HG03097 (cell line): ENCODE measurements at regions not wholly inside any gene's neighbourhood (a gene's known extent, or its start where the extent isn't known, plus 50 kb on each side); places are given as distances from the start of the nearest gene placed in this dataset.
"Not testable (repeated sequence)": the region's sequence is repeated elsewhere in the genome, so short reads cannot be mapped to it uniquely, and the experiment has no call there.

Source experiments
- ATAC-seq: cut with Tn5 transposase; IDR thresholded peaks from one replicate; pipeline ENCODE4 v1.9.1; 2021; ENCODE audit not compliant: unreplicated experiment, low FRiP score

DNA sequence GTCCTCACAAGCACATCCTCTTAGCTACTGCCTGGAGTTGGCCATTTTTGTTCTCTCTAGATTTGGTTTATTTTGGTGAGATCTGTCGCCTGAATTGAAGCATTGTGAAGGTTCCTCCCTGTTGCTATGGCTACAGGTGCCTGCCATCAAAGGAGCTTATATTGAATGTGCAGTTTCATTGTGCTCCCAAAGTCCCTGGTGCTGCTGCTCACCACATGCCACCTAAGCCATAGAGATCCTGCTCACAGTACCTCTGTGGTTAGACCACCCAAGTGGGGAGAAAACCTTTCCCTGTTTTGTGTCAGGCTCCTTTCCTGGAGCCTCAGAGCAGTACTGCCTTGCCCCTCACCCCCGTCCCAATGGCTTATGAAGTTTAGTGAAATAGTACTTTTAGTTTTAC is 383.4 kb downstream of the TMEM38B start:
- ATAC-seq = no peak

DNA sequence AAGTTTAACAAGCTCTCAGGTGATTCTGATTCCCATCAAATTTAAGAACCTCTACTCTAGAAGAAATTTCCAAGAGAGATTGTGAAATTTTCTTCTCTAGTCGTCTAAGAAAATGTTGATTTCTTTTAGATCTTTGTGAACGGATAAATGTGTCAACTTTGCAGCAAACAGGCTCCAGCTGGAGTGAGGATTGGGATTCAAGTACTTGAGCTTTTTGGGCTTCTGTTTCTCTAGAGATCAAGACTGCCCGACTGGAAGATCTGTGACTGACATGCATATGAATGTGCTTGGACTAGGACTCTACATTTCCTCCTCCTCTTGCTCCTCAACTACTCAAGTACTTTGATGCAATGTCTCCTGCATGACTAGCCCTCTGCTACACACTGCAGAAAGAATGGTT is 388.3 kb downstream of the TMEM38B start:
- ATAC-seq = no peak

DNA sequence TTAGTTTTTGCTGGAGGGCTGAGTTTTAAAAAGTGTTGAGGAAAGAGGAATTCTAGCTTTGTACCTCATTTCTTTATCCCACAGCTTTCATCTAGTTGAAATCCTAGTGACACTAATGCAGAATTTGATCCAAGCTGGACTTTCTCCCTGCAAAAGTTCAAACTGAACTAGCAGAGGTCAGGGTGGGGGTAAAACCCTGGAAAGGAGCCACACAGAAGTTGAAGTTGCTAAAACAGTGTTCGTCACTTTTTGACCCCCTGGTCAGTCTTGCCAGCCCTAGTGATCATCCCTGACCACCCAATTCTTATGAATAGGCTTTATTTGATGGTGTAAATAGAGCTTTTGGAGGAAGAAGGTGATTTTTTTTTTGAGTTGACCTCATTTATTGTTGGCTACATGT is 390.4 kb downstream of the TMEM38B start:
- no peak for ATAC-seq

DNA sequence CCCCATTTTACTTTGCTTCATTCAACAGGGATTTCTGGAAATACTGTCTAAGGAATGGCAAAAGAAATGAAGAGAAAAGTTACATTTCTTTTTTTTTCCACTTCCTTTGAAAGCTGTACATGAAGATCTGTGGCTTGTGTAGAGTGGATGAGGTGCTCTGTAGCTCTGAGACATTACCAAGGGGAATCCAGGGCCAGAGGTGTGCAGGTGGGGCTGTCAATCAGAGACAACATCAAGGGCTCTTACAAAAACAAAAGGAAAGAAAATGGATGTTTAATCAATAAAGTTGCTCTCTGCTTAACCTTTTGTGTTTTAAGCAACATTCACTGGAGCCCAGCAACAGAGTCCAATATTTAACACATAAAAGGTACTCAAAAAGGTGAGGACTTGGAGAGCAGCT is 391.1 kb downstream of the TMEM38B start:
- ATAC-seq = no peak

DNA sequence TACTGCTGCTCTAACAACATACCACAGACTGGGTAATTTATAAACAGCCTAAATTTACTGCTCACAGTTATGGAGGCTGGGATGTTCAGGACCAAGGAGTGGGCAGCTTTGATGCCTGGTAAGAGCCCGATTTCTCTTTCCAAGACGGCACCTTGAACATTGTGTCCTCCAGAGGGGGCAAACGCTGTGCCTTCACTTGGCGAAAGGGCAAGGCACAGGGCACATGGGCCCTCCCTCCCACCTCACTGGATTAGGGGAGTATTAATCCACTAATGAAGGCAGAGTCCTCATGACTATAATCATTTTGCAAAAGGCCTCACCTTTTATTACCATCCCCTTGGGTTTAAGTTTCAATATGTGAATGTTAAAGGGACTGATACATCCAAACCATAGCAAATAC is 397.7 kb downstream of the TMEM38B start:
- ATAC-seq = no peak

DNA sequence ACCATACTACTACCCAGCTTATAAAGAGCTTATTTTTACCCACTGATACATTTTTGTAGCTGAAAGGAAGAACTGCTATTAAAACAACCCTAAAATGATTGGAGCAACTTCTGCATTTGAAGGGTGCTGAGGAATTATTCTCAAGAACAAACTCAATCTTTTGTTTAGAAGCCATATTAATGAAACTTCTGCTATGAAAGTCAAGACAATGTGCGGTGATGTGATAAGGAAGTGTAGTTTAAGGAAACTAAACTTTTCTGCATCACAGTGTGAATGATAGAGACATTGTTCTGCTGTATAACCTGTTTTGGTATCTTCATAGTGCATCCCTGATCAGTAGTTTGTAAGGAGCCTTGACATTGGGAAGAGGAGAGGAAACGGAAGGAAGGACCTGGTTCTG is 408.5 kb downstream of the TMEM38B start:
- no peak for ATAC-seq

DNA sequence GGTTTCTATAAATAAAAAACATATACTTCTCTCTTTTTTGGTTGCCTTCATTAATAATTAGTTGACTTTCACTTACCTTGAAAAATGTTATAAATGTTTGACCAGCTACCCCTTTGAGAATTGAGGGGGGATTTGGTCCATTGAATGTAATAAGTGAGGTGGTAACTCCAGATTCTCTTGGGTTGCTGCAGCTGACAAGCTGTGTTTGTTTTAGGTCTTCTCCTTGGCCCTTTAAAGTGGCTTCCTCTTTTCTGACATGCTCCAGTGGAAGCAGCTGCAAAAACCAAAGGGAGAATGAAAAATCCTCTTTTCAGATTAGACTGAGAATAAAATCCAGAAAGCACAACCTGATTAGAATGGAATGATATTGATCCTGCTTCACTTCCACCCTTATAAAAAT is 410.5 kb downstream of the TMEM38B start:
- ATAC-seq = no peak

DNA sequence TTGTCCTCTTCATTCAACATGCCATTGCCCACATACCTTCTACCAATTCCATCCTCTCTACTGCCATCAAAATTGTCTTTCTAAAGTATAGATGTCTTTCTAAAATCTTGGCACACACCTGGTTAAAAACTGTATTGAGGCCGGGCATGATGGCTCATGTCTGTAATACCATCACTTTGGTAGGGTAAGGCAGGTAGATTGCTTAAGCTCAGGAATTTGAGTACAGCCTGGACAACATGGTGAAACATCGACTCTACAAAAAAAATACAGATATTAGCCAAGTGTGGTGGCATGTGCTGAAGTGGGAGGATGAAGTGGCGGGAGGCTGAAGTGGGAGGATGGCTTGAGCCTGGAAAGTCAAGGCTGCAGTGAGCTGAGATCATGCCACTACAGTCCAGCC is 412.1 kb downstream of the TMEM38B start:
- ATAC-seq = no peak

DNA sequence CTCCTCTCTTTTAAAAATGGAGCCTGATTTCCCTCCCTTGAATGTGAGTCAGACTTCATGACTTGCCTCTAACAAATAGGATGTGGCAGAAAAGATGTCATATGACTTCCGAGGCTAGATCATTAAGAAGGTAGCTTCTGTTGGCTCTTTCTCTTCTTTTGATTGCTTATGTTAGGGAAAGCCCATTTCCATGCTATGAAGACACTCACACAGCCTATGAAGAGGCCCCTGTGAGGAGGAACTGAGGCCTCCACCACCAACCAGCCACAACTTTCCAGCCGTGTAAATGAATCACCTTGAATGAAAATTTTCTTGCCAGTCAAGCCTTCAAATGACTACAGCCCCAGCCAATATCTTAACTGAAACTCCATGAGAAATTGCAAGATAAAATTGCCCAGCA is 413.4 kb downstream of the TMEM38B start:
- ATAC-seq = no peak

DNA sequence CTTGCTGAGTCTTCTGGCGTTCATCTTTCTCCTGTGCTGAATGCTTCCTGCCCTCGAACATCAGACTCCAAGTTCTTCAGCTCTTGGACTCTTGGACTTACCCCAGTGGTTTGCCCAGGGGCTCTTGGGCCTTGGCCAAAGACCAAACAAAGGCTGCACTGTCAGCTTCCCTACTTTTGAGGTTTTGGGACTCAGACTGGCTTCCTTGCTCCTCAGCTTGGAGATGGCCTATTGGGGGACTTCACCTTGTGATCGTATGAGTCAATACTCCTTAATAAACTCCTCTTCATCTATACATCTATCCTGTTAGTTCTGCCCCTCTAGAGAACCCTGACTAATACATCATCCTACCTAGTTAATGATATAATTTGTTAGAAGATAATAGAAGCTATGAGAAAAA is 415.4 kb downstream of the TMEM38B start:
- ATAC-seq = not testable (repeated sequence)

DNA sequence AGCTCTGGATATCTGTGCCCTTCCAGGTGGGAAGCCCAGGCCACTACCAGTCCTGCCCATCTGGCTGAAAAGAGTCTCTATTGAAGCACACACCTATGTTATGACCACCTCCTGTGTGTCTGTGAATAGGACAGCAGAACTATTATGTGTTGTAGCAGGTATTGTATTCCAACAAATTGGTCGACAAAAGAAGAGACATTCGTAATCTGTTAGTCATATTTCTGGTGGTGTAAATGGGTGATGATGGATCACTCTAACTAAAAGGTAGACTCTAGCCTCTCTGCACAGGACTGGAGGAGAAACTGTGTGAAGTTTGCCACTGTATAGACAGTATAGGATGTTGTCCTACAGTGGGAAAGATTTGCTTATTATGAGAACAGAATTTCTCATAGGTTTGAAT is 416.1 kb downstream of the TMEM38B start:
- no peak for ATAC-seq

DNA sequence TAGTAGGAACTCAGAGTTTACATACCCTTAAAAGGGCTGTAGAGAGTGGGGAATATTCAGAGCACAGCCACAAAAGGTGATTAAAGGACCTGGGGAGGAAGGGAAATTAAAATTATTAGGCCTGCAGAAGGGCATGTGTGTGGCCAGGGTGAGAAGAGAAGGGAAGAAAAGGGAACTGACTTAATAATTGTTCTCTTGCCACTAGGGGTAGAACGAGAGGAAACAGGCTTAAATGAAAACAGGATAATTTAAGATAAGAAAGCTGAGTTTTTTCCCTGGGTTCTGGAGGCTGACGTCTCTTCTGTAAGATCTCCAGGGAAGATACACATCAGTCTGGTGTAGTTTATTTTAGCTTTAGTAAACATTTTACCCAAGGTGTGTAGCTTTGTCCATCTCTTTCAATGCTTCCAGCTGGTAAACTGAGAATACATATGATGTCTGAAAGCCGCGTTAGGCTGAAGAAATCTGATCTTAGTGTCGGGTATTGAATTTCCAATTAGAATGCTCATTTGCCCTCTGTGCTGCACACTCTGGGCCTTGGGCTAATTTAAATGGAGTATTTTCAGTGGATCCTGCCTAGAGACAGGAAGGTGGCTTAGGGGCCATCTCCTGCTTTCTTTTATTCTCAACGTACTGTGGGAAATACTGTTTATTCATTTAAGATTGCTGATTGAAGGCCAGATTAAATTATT is 416.8 kb downstream of the TMEM38B start:
- no peak for ATAC-seq

DNA sequence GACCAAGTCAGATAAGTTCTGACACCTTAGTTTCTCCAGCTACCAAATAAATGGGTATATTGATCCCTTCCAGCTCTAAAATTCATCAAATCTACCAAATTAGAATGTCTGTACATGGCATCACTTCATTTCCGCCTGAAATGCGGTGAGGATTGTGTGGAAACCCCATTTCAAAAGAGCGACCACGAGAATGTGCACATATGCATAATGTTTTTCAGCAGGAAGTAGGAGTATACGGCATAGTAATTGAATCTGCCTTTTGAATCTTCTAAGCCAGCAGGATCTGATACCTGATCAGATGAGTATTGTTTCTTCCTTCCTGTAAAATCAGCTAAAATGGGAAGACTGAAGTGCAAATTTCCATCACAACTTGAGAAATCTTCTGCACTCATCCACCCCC is 418.6 kb downstream of the TMEM38B start:
- ATAC-seq = no peak

DNA sequence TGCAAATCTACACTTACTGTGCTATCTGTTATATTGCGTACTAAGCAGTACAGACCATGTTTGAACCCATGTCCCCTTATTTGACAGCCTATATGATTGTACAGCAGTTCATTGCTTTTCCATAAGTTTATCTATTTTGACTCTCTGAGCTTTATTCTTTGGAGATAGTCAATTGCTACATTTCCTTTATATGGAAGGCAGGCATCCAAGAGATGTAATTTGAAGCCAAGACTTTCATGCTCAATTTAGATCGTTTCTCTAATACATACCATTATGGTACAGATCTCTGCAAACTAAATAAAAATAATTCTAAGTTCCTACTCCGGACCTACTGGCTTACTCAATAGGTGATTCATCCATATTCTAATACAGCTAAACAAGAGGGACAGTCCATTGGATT is 424.8 kb downstream of the TMEM38B start:
- ATAC-seq = no peak

DNA sequence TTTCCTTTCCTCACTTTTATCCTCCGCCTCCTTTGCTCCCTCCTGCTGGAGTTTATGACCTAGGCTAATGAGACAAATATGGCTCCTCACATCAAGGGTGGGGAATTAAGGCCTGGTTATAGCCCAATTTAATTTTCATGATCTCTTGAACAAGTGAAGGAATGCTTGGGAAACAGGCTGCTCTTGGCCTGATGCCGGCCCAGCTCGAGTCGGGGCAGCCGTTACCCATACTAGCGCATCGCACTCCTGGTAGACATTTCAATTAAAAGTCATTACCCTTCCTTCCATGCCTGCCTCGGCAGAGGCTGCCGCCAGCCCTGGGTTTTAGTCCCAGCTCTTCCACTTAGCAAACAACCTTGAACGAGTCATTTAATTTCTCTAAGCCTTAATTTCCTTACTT is 425.7 kb downstream of the TMEM38B start:
- ATAC-seq = no peak

DNA sequence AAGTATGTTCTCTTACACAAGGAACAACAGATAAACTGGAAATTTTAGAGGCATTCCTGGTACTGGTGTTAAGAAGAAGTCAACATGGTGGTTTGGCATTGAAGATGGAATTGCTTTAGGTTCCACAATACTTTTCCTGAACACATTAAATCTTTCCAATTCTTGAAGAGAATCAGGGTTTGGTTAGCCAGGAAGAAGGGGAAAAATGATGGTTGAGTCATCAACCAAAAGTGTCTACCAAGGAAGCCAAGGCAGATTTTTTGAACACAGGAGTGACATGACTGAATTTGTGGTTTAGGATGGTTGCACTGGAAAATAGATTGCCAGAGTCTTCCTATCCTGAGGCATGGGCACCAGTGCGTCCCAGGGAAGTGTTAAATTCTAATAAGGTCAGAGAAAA is 433.4 kb downstream of the TMEM38B start:
- ATAC-seq = no peak

DNA sequence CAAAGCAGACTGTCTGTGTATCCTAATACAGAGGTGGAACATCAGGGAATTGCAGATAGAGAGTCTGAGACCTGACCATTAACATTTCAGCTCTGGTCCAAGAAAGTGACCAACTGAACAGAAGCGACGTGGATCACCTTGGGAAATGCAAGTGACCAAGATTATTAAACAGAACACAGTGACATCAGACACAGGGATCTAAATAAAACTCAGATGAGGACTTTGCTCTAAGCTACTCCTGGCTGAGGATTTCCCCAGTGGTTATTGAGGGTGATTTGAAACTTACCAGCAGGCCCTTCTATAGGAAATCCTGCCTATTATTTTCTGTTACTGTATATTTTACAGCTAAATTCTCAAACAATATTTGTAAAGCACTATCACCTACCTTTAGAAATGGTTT is 436.0 kb downstream of the TMEM38B start:
- ATAC-seq = no peak

DNA sequence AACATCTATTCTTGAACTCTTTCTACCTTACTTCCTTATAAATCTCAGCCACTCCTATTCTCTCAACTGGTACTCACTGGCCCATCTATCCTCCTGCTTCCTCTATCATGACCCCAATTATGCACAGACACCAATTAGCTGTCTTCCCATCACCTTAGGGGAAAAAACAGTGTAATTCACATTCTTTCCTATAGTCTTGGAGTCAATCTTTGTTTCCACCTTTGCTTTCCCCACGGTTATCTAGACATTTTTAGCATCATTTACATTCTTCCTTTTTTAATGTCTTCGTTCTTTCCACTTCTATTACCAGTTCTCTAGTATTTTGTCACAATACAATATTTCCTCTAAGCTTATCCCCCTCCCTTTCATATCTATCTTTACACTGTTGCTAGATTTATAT is 449.4 kb downstream of the TMEM38B start:
- ATAC-seq = no peak

DNA sequence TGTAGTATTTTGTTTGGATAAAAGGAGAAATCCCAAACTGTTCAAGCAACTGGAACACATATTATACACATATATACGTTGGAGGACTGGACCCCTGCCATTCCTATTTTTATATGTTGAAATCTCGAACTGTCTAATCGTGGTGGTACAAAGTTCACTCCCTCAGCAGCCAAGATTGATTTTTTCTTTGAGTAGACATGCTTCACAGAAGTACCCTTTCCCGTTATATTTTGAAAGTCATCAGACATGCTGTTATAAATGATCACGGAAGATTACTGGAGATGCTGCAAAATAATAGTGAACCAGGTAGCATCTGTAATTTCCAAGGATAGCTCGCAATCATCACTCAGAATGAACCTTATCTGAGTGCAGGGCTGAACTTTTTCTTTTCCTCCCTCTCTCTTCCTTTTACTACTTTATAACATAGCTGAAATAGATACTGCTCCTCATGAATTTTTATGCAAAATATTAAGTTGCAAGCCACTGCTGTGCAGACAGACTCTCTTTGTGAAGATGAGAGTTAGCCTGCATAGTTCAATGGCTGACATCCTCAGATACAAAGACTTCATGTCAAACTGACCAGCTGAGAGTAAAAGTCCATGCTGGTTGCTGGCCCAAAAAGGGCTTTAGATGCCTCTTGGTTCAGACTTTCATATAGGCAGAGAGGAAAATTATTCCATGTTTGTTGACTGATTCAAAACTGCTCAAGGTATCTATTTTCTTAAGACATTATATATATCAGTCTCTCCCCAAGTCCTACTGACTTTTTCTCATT is 451.9 kb downstream of the TMEM38B start:
- ATAC-seq = no peak

DNA sequence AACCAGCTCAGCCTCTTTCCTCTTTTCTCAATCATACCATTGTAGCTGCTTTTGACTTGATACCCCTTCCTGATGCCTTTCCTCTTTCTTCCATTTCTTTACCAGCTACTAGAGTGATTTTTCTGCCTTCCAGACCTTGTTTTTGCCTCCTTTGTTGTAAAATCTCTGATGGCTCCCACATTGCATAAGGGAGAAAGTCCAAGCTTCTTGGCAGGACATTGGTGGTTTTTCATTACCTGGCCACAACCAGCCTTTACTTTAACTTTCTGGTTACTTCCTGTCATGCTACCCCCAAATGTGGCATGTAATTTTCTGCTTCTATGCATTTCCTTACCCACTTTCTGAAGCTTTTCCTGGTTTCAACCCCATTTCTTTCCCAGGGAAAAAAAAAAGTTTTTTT is 452.5 kb downstream of the TMEM38B start:
- ATAC-seq = no peak

DNA sequence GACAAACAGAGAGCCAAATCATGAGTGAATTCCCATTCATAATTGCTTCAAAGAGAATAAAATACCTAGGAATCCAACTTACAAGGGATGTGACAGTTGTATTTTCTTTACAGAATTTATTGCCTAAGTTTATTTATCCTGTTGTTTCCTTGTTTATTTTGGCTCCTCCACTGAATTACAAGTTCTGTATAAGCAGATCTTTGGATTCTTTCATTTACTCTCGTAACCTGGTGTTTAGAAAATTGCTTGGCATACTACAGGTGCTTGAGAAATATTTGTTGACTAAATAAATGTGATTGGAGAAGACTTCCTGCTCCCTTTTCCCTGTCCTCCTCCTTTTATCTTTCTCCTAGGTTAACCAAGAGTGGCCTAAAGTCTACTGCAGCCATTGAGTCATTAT is 455.6 kb downstream of the TMEM38B start:
- no peak for ATAC-seq

DNA sequence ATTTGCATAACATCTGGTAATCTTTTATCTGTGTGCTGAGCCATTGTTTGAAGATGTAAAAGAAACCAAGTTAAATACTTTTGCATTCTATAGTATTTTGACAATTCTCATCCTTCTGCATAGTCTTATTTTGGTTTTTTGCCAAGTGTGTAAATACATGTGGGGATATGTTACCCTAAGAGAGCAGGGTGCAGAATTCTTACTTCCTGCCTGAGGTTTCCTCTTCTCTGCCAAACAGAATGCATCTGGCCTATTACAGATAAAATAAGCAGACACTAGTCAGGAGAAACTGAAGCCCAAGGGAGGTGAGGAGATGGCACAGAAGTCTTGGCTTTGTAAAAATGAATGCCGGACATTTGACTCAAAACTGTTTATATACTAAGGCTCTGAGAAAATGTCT is 462.1 kb downstream of the TMEM38B start:
- ATAC-seq = no peak
